ENCODE measurements at regions not wholly inside any gene's neighbourhood (a gene's known extent, or its start where the extent isn't known, plus 50 kb on each side); places are given as distances from the start of the nearest gene placed in this dataset.

- no peak for DNase-seq
These were observed 50.6 kb upstream of the PARD3B start for GRCh38 chr2:204494681-204495080.

- DNase-seq: no peak
These were observed 49.9 kb upstream of the PARD3B start for GRCh38 chr2:204495381-204495780.
